CD14-positive monocyte (primary cell): ENCODE measurements at regions not wholly inside any gene's neighbourhood (a gene's known extent, or its start where the extent isn't known, plus 50 kb on each side); places are given as distances from the start of the nearest gene placed in this dataset.

Experiments used
- DNase-seq, 3 donors: peaks; one replicate each; pipeline ENCODE4 v3.0.0-alpha.2; 2011 to 2022
- H2AFZ ChIP-seq: 2 replicates; pipeline ENCODE4 v1.6.0; 2012; ENCODE audit warnings: mild to moderate bottlenecking, low read depth, low read length, inconsistent platforms; ENCODE audit not compliant: insufficient read depth, poor library complexity, severe bottlenecking
- H3K27ac ChIP-seq, 2 donors: 1 replicate in 1 of 2; 2 replicates in 1 of 2; pipeline ENCODE4 v1.5.1; 2012 to 2013; ENCODE audit warnings: low read length in 2 of 2, control low read depth in 1 of 2, inconsistent platforms in 1 of 2, low read depth in 1 of 2, mild to moderate bottlenecking in 1 of 2
- H3K27me3 ChIP-seq, 2 donors: one replicate each; pipeline versions ENCODE4 v1.6.0 to v1.6.1; 2011 to 2013; ENCODE audit warnings: low read length in 2 of 2; ENCODE audit not compliant: control insufficient read depth in 2 of 2, insufficient read depth in 2 of 2
- H3K36me3 ChIP-seq, 2 donors: replicated peaks in 1 of 2; 1 replicate in 1 of 2; 2 replicates in 1 of 2; pipeline versions ENCODE4 v1.5.1 to v1.6.1; 2012 to 2013; ENCODE audit warnings: low read length in 2 of 2, control low read depth in 1 of 2, inconsistent platforms in 1 of 2, mild to moderate bottlenecking in 1 of 2; ENCODE audit not compliant: insufficient read depth in 2 of 2, control insufficient read depth in 1 of 2
- H3K4me1 ChIP-seq, 2 donors: 1 replicate in 1 of 2; 2 replicates in 1 of 2; pipeline versions ENCODE4 v1.5.1 to v1.6.1; 2012 to 2013; ENCODE audit warnings: low read length in 2 of 2, control low read depth in 1 of 2, inconsistent platforms in 1 of 2, mild to moderate bottlenecking in 1 of 2, moderate library complexity in 1 of 2; ENCODE audit not compliant: insufficient read depth in 2 of 2, control insufficient read depth in 1 of 2
- H3K4me2 ChIP-seq: replicated peaks from 2 replicates; pipeline ENCODE3; 2012; ENCODE audit warnings: low read length, moderate library complexity, mild to moderate bottlenecking; ENCODE audit not compliant: poor library complexity, severe bottlenecking; ENCODE audit errors: extremely low read depth
- H3K4me3 ChIP-seq, 3 experiments: fragments of 200-600 bp in 1 of 3; sonication (generic) in 1 of 3; replicated peaks in 1 of 3; 1 replicate in 2 of 3; 2 replicates in 1 of 3; pipeline ENCODE4 v1.5.1; 2011 to 2013; ENCODE audit warnings: low read length in 3 of 3, mild to moderate bottlenecking in 3 of 3, control low read depth in 2 of 3, low read depth in 2 of 3, inconsistent platforms in 1 of 3, moderate library complexity in 1 of 3
- H3K79me2 ChIP-seq: 2 replicates; pipeline ENCODE4 v1.6.0; 2012; ENCODE audit warnings: mild to moderate bottlenecking, control low read depth, inconsistent platforms, low read length, moderate library complexity; ENCODE audit not compliant: insufficient read depth
- H3K9ac ChIP-seq: 2 replicates; pipeline ENCODE4 v1.6.0; 2017; ENCODE audit warnings: low read length, mild to moderate bottlenecking; ENCODE audit not compliant: insufficient read depth, poor library complexity, severe bottlenecking
- H3K9me3 ChIP-seq, 2 donors: replicated peaks in 1 of 2; 1 replicate in 1 of 2; 2 replicates in 1 of 2; pipeline versions ENCODE4 v1.5.1 to v1.6.1; 2012 to 2013; ENCODE audit warnings: low read length in 2 of 2, control low read depth in 1 of 2; ENCODE audit not compliant: control insufficient read depth in 1 of 2, insufficient read depth in 1 of 2
- H4K20me1 ChIP-seq: 2 replicates; pipeline ENCODE4 v1.6.0; 2012; ENCODE audit warnings: mild to moderate bottlenecking, low read length, control low read depth, moderate library complexity; ENCODE audit not compliant: insufficient read depth
- H3K27ac Mint-ChIP-seq, 7 donors: one replicate each; pipeline ENCODE4 v1.8.0; 2020; ENCODE audit warnings: mild to moderate bottlenecking in 7 of 7, mixed read lengths in 7 of 7, moderate library complexity in 6 of 7, inconsistent platforms in 2 of 7
- H3K27me3 Mint-ChIP-seq, 3 donors: one replicate each; pipeline ENCODE4 v1.8.0; 2021 to 2022; ENCODE audit warnings: low read depth in 3 of 3, mild to moderate bottlenecking in 3 of 3, mixed read lengths in 3 of 3, moderate library complexity in 3 of 3, inconsistent platforms in 1 of 3
- H3K36me3 Mint-ChIP-seq, 2 donors: one replicate each; pipeline ENCODE4 v1.8.0; 2020; ENCODE audit warnings: mixed read lengths in 2 of 2, inconsistent platforms in 1 of 2, mild to moderate bottlenecking in 1 of 2
- H3K4me1 Mint-ChIP-seq: one replicate; pipeline ENCODE4 v1.8.0; 2020; ENCODE audit warnings: mild to moderate bottlenecking, mixed read lengths
- H3K4me3 Mint-ChIP-seq, 2 donors: one replicate each; pipeline ENCODE4 v1.8.0; 2020; ENCODE audit warnings: mild to moderate bottlenecking in 2 of 2, mixed read lengths in 2 of 2, moderate library complexity in 1 of 2
- H3K9me3 Mint-ChIP-seq, 7 donors: one replicate each; pipeline ENCODE4 v1.8.0; 2020 to 2022; ENCODE audit warnings: mixed read lengths in 7 of 7, mild to moderate bottlenecking in 6 of 7, moderate library complexity in 6 of 7, inconsistent platforms in 2 of 7
- CTCF ChIP-seq: fragments of 200-600 bp; IDR thresholded peaks from one replicate; pipeline ENCODE4 v1.8.0; 2022; ENCODE audit warnings: antibody characterized with exemption, mild to moderate bottlenecking
- WGBS: methylation state at CpG from one replicate; pipeline ENCODE4 v1.1.5; 2013; ENCODE audit warnings: missing lambda C conversion rate; ENCODE audit not compliant: insufficient coverage; 5-methylcytosine and 5-hydroxymethylcytosine counted together
- intact Hi-C, 2 donors: fragments of 100-400 bp; cut with micrococcal nuclease; formaldehyde crosslinking; loops; one replicate each; pipeline versions ENCODE4 v1.15.0 to v1.15.1; 2023

- no peaks in the 10 kb centered on the region for H4K20me1 ChIP-seq
- no peaks in the 10 kb centered on the region for H3K4me1 ChIP-seq
- H3K27me3 ChIP-seq, result no peaks in the 10 kb centered on the region
- H3K9ac ChIP-seq, result no peak overlapping the region
- H3K4me1 Mint-ChIP-seq, result no peaks in the 10 kb centered on the region
- no peaks in the 10 kb centered on the region for H3K36me3 ChIP-seq
- intact Hi-C loops, result no loop called here
- H3K4me3 ChIP-seq, result no peak overlapping the region
- H3K27ac Mint-ChIP-seq, result no peak overlapping the region
- no peaks in the 10 kb centered on the region for H3K36me3 Mint-ChIP-seq
- DNase-seq, result no peak
- H3K79me2 ChIP-seq, result no peaks in the 10 kb centered on the region
- no CpG with 5 or more reads among the region's 3 CpGs for WGBS
- H3K9me3 Mint-ChIP-seq, result peaks cover 0 to 9% (median 3%) of the 10 kb centered on the region in 7 donors
- no peak for TF ChIP-seq CTCF
- no peak overlapping the region for H3K4me2 ChIP-seq
- H3K4me3 Mint-ChIP-seq, result no peak overlapping the region
- H3K9me3 ChIP-seq, result no peaks in the 10 kb centered on the region
- H2AFZ ChIP-seq, result no peak overlapping the region
- peaks cover 0 to 2% (median 1%) of the 10 kb centered on the region in 3 donors for H3K27me3 Mint-ChIP-seq
- no peak overlapping the region for H3K27ac ChIP-seq
These were observed 94.6 kb upstream of the SMAD1 start for GRCh38 chr4:145387079-145387478.

GRCh38 chr4:145381163-145381562 is 100.5 kb upstream of the SMAD1 start:
- intact Hi-C loops, result no loop called here
- peaks cover 0 to 2% (median 0%) of the 10 kb centered on the region in 3 donors for H3K27me3 Mint-ChIP-seq
- no peaks in the 10 kb centered on the region for H3K4me1 Mint-ChIP-seq
- H4K20me1 ChIP-seq, result no peaks in the 10 kb centered on the region
- WGBS, result no CpG with 5 or more reads among the region's 1 CpG
- H3K27me3 ChIP-seq, result no peaks in the 10 kb centered on the region
- no peaks in the 10 kb centered on the region for H3K36me3 Mint-ChIP-seq
- peaks cover 2 to 14% (median 9%) of the 10 kb centered on the region in 7 donors for H3K9me3 Mint-ChIP-seq
- no peaks in the 10 kb centered on the region for H3K79me2 ChIP-seq
- no peak for TF ChIP-seq CTCF
- H3K4me2 ChIP-seq, result no peak overlapping the region
- no peaks in the 10 kb centered on the region for H3K9me3 ChIP-seq
- H3K36me3 ChIP-seq, result no peaks in the 10 kb centered on the region
- no peaks in the 10 kb centered on the region for H3K4me1 ChIP-seq
- DNase-seq, result no peak
- H3K4me3 Mint-ChIP-seq, result no peak overlapping the region
- no peak overlapping the region for H2AFZ ChIP-seq
- H3K9ac ChIP-seq, result no peak overlapping the region
- no peak overlapping the region for H3K4me3 ChIP-seq
- H3K27ac Mint-ChIP-seq, result no peak overlapping the region
- no peak overlapping the region for H3K27ac ChIP-seq
